ENCODE measurements at regions not wholly inside any gene's neighbourhood (a gene's known extent, or its start where the extent isn't known, plus 50 kb on each side); places are given as distances from the start of the nearest gene placed in this dataset.

GRCh38 chr10:64636461-64636860, 1115.3 kb downstream of the REEP3 start:
- no peak overlapping the region for H3K4me3 Mint-ChIP-seq
- Histone ChIP-seq H3K9ac (ENCODE audit: extremely low read depth, low read length, poor library complexity, severe bottlenecking) (no peak overlapping the region), H3K4me3 (ENCODE audit: low read length) (no peak overlapping the region), H3K9me3 (ENCODE audit: control insufficient read depth, low read length) (no peaks in the 10 kb centered on the region), H3K4me1 (ENCODE audit: control insufficient read depth, insufficient read depth, low read length) (no peaks in the 10 kb centered on the region), H3K27ac (ENCODE audit: low read depth, low read length) (no peak overlapping the region), H3K36me3 (ENCODE audit: control insufficient read depth, insufficient read depth, low read length) (no peaks in the 10 kb centered on the region), H3K27me3 (ENCODE audit: control insufficient read depth, insufficient read depth, low read length, poor library complexity, severe bottlenecking) (no peaks in the 10 kb centered on the region)
- no peak for DNase-seq
- H3K36me3 Mint-ChIP-seq (ENCODE audit: low read depth) = no peaks in the 10 kb centered on the region
- no peaks in the 10 kb centered on the region for H3K9me3 Mint-ChIP-seq
- H3K27me3 Mint-ChIP-seq (ENCODE audit: insufficient read depth) = no peaks in the 10 kb centered on the region
- H3K4me1 Mint-ChIP-seq = peaks cover 4% of the 10 kb centered on the region
- no peak for TF ChIP-seq CTCF (conservative IDR thresholded peaks at IDR 0.05)
- H3K27ac Mint-ChIP-seq = peak overlapping the region; percentile 53
- 50 to 77% methylated on average over 1 to 3 of the region's 3 CpGs for WGBS, 2 experiments (ENCODE audit: insufficient coverage in 1 of 2, insufficient read length in 1 of 2)

- WGBS, 2 experiments (ENCODE audit: insufficient coverage in 1 of 2, insufficient read length in 1 of 2) = 96 to 100% methylated on average over 1 of the region's 1 CpG
- Histone ChIP-seq H3K9me3 (ENCODE audit: control insufficient read depth, low read length) (no peaks in the 10 kb centered on the region), H3K9ac (ENCODE audit: extremely low read depth, low read length, poor library complexity, severe bottlenecking) (no peak overlapping the region), H3K4me1 (ENCODE audit: control insufficient read depth, insufficient read depth, low read length) (no peaks in the 10 kb centered on the region), H3K36me3 (ENCODE audit: control insufficient read depth, insufficient read depth, low read length) (no peaks in the 10 kb centered on the region), H3K27ac (ENCODE audit: low read depth, low read length) (no peak overlapping the region), H3K4me3 (ENCODE audit: low read length) (no peak overlapping the region), H3K27me3 (ENCODE audit: control insufficient read depth, insufficient read depth, low read length, poor library complexity, severe bottlenecking) (no peaks in the 10 kb centered on the region)
- no peak overlapping the region for H3K27ac Mint-ChIP-seq
- H3K4me3 Mint-ChIP-seq = no peak overlapping the region
- no peak for DNase-seq
- H3K27me3 Mint-ChIP-seq (ENCODE audit: insufficient read depth) = no peaks in the 10 kb centered on the region
- H3K9me3 Mint-ChIP-seq = no peaks in the 10 kb centered on the region
- peaks cover 4% of the 10 kb centered on the region for H3K4me1 Mint-ChIP-seq
- TF ChIP-seq CTCF (conservative IDR thresholded peaks at IDR 0.05) = no peak
- no peaks in the 10 kb centered on the region for H3K36me3 Mint-ChIP-seq (ENCODE audit: low read depth)
Measured at GRCh38 chr10:64637939-64638338, 1116.7 kb downstream of the REEP3 start.

GRCh38 chr10:64648915-64649314, 1127.7 kb downstream of the REEP3 start:
- Mint-ChIP-seq H3K27ac (no peak overlapping the region), H3K9me3 (no peaks in the 10 kb centered on the region), H3K27me3 (ENCODE audit: insufficient read depth) (no peaks in the 10 kb centered on the region), H3K36me3 (ENCODE audit: low read depth) (no peaks in the 10 kb centered on the region), H3K4me1 (peaks cover 4% of the 10 kb centered on the region), H3K4me3 (no peak overlapping the region)
- WGBS, 2 experiments (ENCODE audit: insufficient coverage in 1 of 2, insufficient read length in 1 of 2) = 88 to 89% methylated on average over 1 to 3 of the region's 3 CpGs
- H3K9me3 ChIP-seq (ENCODE audit: control insufficient read depth, low read length) = no peaks in the 10 kb centered on the region
- H3K4me1 ChIP-seq (ENCODE audit: control insufficient read depth, insufficient read depth, low read length) = no peaks in the 10 kb centered on the region
- peak; percentile 60 for TF ChIP-seq CTCF (conservative IDR thresholded peaks at IDR 0.05)
- no peak overlapping the region for H3K27ac ChIP-seq (ENCODE audit: low read depth, low read length)
- no peak overlapping the region for H3K4me3 ChIP-seq (ENCODE audit: low read length)
- DNase-seq = peak; percentile 58
- H3K27me3 ChIP-seq (ENCODE audit: control insufficient read depth, insufficient read depth, low read length, poor library complexity, severe bottlenecking) = no peaks in the 10 kb centered on the region
- H3K9ac ChIP-seq (ENCODE audit: extremely low read depth, low read length, poor library complexity, severe bottlenecking) = no peak overlapping the region
- no peaks in the 10 kb centered on the region for H3K36me3 ChIP-seq (ENCODE audit: control insufficient read depth, insufficient read depth, low read length)
